ENCODE measurements at regions not wholly inside any gene's neighbourhood (a gene's known extent, or its start where the extent isn't known, plus 50 kb on each side); places are given as distances from the start of the nearest gene placed in this dataset.

GRCh38 chrX:120819126-120819525 lies 56.5 kb downstream of the CT47B1 start:
- Histone ChIP-seq H3K4me3 (replicated peaks; ENCODE audit: low read depth, low read length) (no peak overlapping the region), H3K36me3 (ENCODE audit: control insufficient read depth, insufficient read depth, low read length) (no peaks in the 10 kb centered on the region), H3K27me3 (replicated peaks; ENCODE audit: control insufficient read depth, insufficient read depth, low read length) (no peaks in the 10 kb centered on the region)
- TF ChIP-seq CTCF (IDR thresholded peaks at IDR 0.05; ENCODE audit: insufficient read depth, low read length, poor library complexity, severe bottlenecking), result no peak
- no peak for DNase-seq (ENCODE audit: extremely low read depth, insufficient read length)

- H3K27me3 ChIP-seq (replicated peaks; ENCODE audit: control insufficient read depth, insufficient read depth, low read length), result no peaks in the 10 kb centered on the region
- no peak for TF ChIP-seq CTCF (IDR thresholded peaks at IDR 0.05; ENCODE audit: insufficient read depth, low read length, poor library complexity, severe bottlenecking)
- no peak for DNase-seq (ENCODE audit: extremely low read depth, insufficient read length)
- H3K36me3 ChIP-seq (ENCODE audit: control insufficient read depth, insufficient read depth, low read length), result no peaks in the 10 kb centered on the region
- H3K4me3 ChIP-seq (replicated peaks; ENCODE audit: low read depth, low read length), result no peak overlapping the region
Observed at GRCh38 chrX:120813982-120814381, 61.7 kb downstream of the CT47B1 start.

GRCh38 chrX:120801426-120801825 lies 74.2 kb downstream of the CT47B1 start:
- no peaks in the 10 kb centered on the region for H3K27me3 ChIP-seq (replicated peaks; ENCODE audit: control insufficient read depth, insufficient read depth, low read length)
- H3K4me3 ChIP-seq (replicated peaks; ENCODE audit: low read depth, low read length), result no peak overlapping the region
- H3K36me3 ChIP-seq (ENCODE audit: control insufficient read depth, insufficient read depth, low read length), result no peaks in the 10 kb centered on the region
- TF ChIP-seq CTCF (IDR thresholded peaks at IDR 0.05; ENCODE audit: insufficient read depth, low read length, poor library complexity, severe bottlenecking), result no peak
- DNase-seq (ENCODE audit: extremely low read depth, insufficient read length), result no peak

- DNase-seq (ENCODE audit: extremely low read depth, insufficient read length), result no peak
- TF ChIP-seq CTCF (IDR thresholded peaks at IDR 0.05; ENCODE audit: insufficient read depth, low read length, poor library complexity, severe bottlenecking), result no peak
- no peak overlapping the region for H3K4me3 ChIP-seq (replicated peaks; ENCODE audit: low read depth, low read length)
- no peaks in the 10 kb centered on the region for H3K27me3 ChIP-seq (replicated peaks; ENCODE audit: control insufficient read depth, insufficient read depth, low read length)
- no peaks in the 10 kb centered on the region for H3K36me3 ChIP-seq (ENCODE audit: control insufficient read depth, insufficient read depth, low read length)
Observed at GRCh38 chrX:120797188-120797851, 78.3 kb downstream of the CT47B1 start.

GRCh38 chrX:120795301-120795700 lies 80.4 kb downstream of the CT47B1 start:
- DNase-seq (ENCODE audit: extremely low read depth, insufficient read length), result no peak
- TF ChIP-seq CTCF (IDR thresholded peaks at IDR 0.05; ENCODE audit: insufficient read depth, low read length, poor library complexity, severe bottlenecking), result no peak
- Histone ChIP-seq H3K36me3 (ENCODE audit: control insufficient read depth, insufficient read depth, low read length) (no peaks in the 10 kb centered on the region), H3K4me3 (replicated peaks; ENCODE audit: low read depth, low read length) (no peak overlapping the region), H3K27me3 (replicated peaks; ENCODE audit: control insufficient read depth, insufficient read depth, low read length) (no peaks in the 10 kb centered on the region)

GRCh38 chrX:120794525-120794975 lies 81.1 kb downstream of the CT47B1 start:
- Histone ChIP-seq H3K4me3 (replicated peaks; ENCODE audit: low read depth, low read length) (no peak overlapping the region), H3K27me3 (replicated peaks; ENCODE audit: control insufficient read depth, insufficient read depth, low read length) (no peaks in the 10 kb centered on the region), H3K36me3 (ENCODE audit: control insufficient read depth, insufficient read depth, low read length) (no peaks in the 10 kb centered on the region)
- TF ChIP-seq CTCF (IDR thresholded peaks at IDR 0.05; ENCODE audit: insufficient read depth, low read length, poor library complexity, severe bottlenecking), result no peak
- no peak for DNase-seq (ENCODE audit: extremely low read depth, insufficient read length)

Measured in GM06990 (cell line).